H9 (cell line): ENCODE measurements at regions not wholly inside any gene's neighbourhood (a gene's known extent, or its start where the extent isn't known, plus 50 kb on each side); places are given as distances from the start of the nearest gene placed in this dataset.
"Not testable (repeated sequence)": the region's sequence is repeated elsewhere in the genome, so short reads cannot be mapped to it uniquely, and the experiment has no call there.

Source experiments
- DNase-seq: peaks from one replicate; pipeline ENCODE4 v3.0.0-alpha.2; 2017
- H2AFZ ChIP-seq: one replicate; pipeline ENCODE4 v1.6.1; 2013; ENCODE audit warnings: mild to moderate bottlenecking, low read length, control low read depth, moderate library complexity
- H2AK5ac ChIP-seq: 2 replicates; pipeline ENCODE4 v1.6.1; 2013; ENCODE audit warnings: low read length, control low read depth, mixed read lengths; ENCODE audit not compliant: insufficient read length
- H2BK120ac ChIP-seq: one replicate; pipeline ENCODE4 v1.6.1; 2013; ENCODE audit warnings: low read depth, mild to moderate bottlenecking, low read length, control low read depth, inconsistent platforms; ENCODE audit not compliant: poor library complexity, severe bottlenecking
- H2BK12ac ChIP-seq: 2 replicates; pipeline ENCODE4 v1.6.1; 2013; ENCODE audit warnings: low read length, control low read depth, mixed read lengths, low read depth; ENCODE audit not compliant: insufficient read length
- H2BK15ac ChIP-seq: 2 replicates; pipeline ENCODE4 v1.6.1; 2013; ENCODE audit warnings: low read depth, low read length, control low read depth
- H2BK20ac ChIP-seq: one replicate; pipeline ENCODE4 v1.6.1; 2013; ENCODE audit warnings: low read depth, mild to moderate bottlenecking, low read length, control low read depth, inconsistent platforms; ENCODE audit not compliant: poor library complexity, severe bottlenecking
- H2BK5ac ChIP-seq: 2 replicates; pipeline ENCODE4 v1.6.1; 2013; ENCODE audit warnings: low read length, control low read depth, mixed read lengths; ENCODE audit not compliant: insufficient read length
- H3K14ac ChIP-seq: 2 replicates; pipeline ENCODE4 v1.6.1; 2013; ENCODE audit warnings: low read length, control low read depth; ENCODE audit not compliant: insufficient read depth
- H3K18ac ChIP-seq: 2 replicates; pipeline ENCODE4 v1.6.1; 2013; ENCODE audit warnings: low read depth, mild to moderate bottlenecking, mixed read lengths, low read length, control low read depth; ENCODE audit not compliant: insufficient read length
- H3K23ac ChIP-seq: 2 replicates; pipeline ENCODE4 v1.6.1; 2013; ENCODE audit warnings: low read length, control low read depth, mixed read lengths, low read depth; ENCODE audit not compliant: insufficient read length
- H3K23me2 ChIP-seq: 2 replicates; pipeline ENCODE4 v1.6.1; 2013; ENCODE audit warnings: low read depth, mild to moderate bottlenecking, mixed read lengths, low read length, control low read depth; ENCODE audit not compliant: insufficient read length, poor library complexity, severe bottlenecking
- H3K27ac ChIP-seq: 2 replicates; pipeline ENCODE4 v1.5.1; 2013; ENCODE audit warnings: low read length, control low read depth, mixed read lengths, low read depth; ENCODE audit not compliant: insufficient read length
- H3K27me3 ChIP-seq: 2 replicates; pipeline ENCODE4 v1.6.1; 2013; ENCODE audit warnings: low read length, control low read depth, inconsistent platforms; ENCODE audit not compliant: insufficient read depth
- H3K4ac ChIP-seq: 2 replicates; pipeline ENCODE4 v1.6.1; 2013; ENCODE audit warnings: low read depth, mild to moderate bottlenecking, control low read depth, inconsistent platforms, low read length, moderate library complexity
- H3K4me1 ChIP-seq: 2 replicates; pipeline ENCODE4 v1.6.1; 2013; ENCODE audit warnings: low read length, control low read depth, inconsistent platforms; ENCODE audit not compliant: insufficient read depth
- H3K4me2 ChIP-seq: 2 replicates; pipeline ENCODE4 v1.6.1; 2013; ENCODE audit warnings: low read length, control low read depth, mixed read lengths; ENCODE audit not compliant: insufficient read length, insufficient read depth
- H3K56ac ChIP-seq: 2 replicates; pipeline ENCODE4 v1.6.1; 2013; ENCODE audit warnings: low read depth, mild to moderate bottlenecking, mixed read lengths, low read length, control low read depth; ENCODE audit not compliant: insufficient read length
- H3K79me1 ChIP-seq: 2 replicates; pipeline ENCODE4 v1.6.1; 2013; ENCODE audit warnings: low read depth, mild to moderate bottlenecking, moderate library complexity, low read length, control low read depth, inconsistent platforms; ENCODE audit not compliant: insufficient read depth, poor library complexity, severe bottlenecking
- H3K79me2 ChIP-seq: 2 replicates; pipeline ENCODE4 v1.6.1; 2013; ENCODE audit warnings: low read length, control low read depth, inconsistent platforms; ENCODE audit not compliant: insufficient read depth
- H3K9ac ChIP-seq: 2 replicates; pipeline ENCODE4 v1.6.1; 2013; ENCODE audit warnings: low read length, control low read depth, mixed read lengths; ENCODE audit not compliant: insufficient read length; ENCODE audit errors: extremely low read depth
- H3K9me3 ChIP-seq: one replicate; pipeline ENCODE4 v1.6.1; 2013; ENCODE audit warnings: low read depth, low read length, inconsistent platforms; ENCODE audit not compliant: control insufficient read depth
- H3T11ph ChIP-seq: one replicate; pipeline ENCODE4 v1.6.1; 2013; ENCODE audit warnings: mild to moderate bottlenecking, low read length, control low read depth, inconsistent platforms
- H4K20me1 ChIP-seq: one replicate; pipeline ENCODE4 v1.6.1; 2013; ENCODE audit not compliant: control insufficient read depth, insufficient read length, insufficient read depth
- H4K5ac ChIP-seq: 2 replicates; pipeline ENCODE4 v1.6.1; 2013; ENCODE audit warnings: low read depth, mild to moderate bottlenecking, mixed read lengths, low read length, control low read depth; ENCODE audit not compliant: insufficient read length
- H4K8ac ChIP-seq: replicated peaks from 2 replicates; pipeline ENCODE4 v1.6.1; 2013; ENCODE audit warnings: low read length, control low read depth, mixed read lengths, low read depth; ENCODE audit not compliant: insufficient read length
- H4K91ac ChIP-seq: 2 replicates; pipeline ENCODE4 v1.6.1; 2013; ENCODE audit warnings: low read depth, mild to moderate bottlenecking, moderate library complexity, mixed read lengths, low read length, control low read depth; ENCODE audit not compliant: insufficient read length
- H3K27ac Mint-ChIP-seq, 3 experiments: 2 replicates in 2 of 3; 3 replicates in 1 of 3; pipeline ENCODE4 v1.8.0; 2020 to 2021; ENCODE audit warnings: mixed read lengths in 3 of 3, mild to moderate bottlenecking in 1 of 3, moderate library complexity in 1 of 3
- H3K27me3 Mint-ChIP-seq: 2 replicates; pipeline ENCODE4 v1.8.0; 2021; ENCODE audit warnings: low read depth, mild to moderate bottlenecking, moderate library complexity, mixed read lengths
- H3K36me3 Mint-ChIP-seq, 3 experiments: 2 replicates in 2 of 3; 3 replicates in 1 of 3; pipeline ENCODE4 v1.8.0; 2020 to 2021; ENCODE audit warnings: low read depth in 3 of 3, mixed read lengths in 3 of 3; ENCODE audit not compliant: insufficient read depth in 1 of 3
- H3K4me1 Mint-ChIP-seq, 2 experiments: 2 replicates each; pipeline ENCODE4 v1.8.0; 2020; ENCODE audit warnings: mixed read lengths in 2 of 2
- H3K4me3 Mint-ChIP-seq, 2 experiments: 2 replicates in 1 of 2; 3 replicates in 1 of 2; pipeline ENCODE4 v1.8.0; 2020 to 2021; ENCODE audit warnings: mild to moderate bottlenecking in 2 of 2, mixed read lengths in 2 of 2, moderate library complexity in 1 of 2
- H3K9me3 Mint-ChIP-seq, 2 experiments: 2 replicates in 1 of 2; 3 replicates in 1 of 2; pipeline ENCODE4 v1.8.0; 2020; ENCODE audit warnings: mild to moderate bottlenecking in 2 of 2, mixed read lengths in 2 of 2, moderate library complexity in 1 of 2
- WGBS: extraction: QIAGEN DNeasy Blood & Tissue Kit; methylation state at CpG from one replicate; pipeline ENCODE4 v1.1.7; 2013; ENCODE audit warnings: missing lambda C conversion rate, low lambda C conversion rate, mixed read lengths; ENCODE audit not compliant: insufficient read length; ENCODE audit errors: extremely low coverage; 5-methylcytosine and 5-hydroxymethylcytosine counted together
- TF ChIP-seq, protein P1 (sequence below): fragments of 200-600 bp; sonication (generic); conservative IDR thresholded peaks from 3 replicates; pipeline ENCODE4 v1.8.0; 2021; ENCODE audit warnings: antibody characterized with exemption, mild to moderate bottlenecking

DNA sequence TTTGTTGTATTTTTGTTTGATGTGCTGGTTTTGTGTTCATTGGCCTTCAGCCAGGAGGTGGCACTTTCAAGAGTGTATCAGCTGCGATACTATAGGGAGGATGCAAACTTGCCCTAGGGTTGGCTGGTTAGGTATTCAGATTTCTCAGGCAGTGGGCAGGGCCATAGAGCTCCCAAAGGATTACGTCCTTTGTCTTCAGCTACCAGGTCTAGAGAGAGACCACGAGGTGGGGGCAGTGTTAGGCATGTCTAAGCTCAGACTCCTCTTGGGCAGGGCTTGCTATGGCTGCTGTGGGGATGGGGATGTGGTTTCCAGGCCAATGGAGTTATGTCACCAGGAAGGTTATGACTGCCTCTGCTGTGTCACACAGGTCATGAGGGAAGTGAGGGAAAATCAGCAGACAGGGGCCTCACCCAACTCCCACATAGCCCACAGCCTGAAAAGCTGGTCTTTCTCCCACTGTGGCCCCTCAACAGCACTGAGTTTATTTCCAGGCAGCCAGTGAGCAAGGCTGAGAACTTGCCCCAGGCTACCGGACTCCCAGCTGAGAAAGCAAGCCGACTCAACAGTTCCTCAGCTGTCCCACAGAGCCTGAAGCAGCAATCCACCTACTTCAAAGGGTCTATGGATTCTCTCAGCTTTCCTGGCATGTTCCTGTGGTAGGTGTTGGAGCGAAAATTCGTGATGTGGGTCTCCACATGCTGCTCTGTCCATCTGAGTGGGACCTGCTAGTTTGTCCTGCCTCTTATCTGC is 227.4 kb upstream of the COBL start:
- TF ChIP-seq, protein P1, sequence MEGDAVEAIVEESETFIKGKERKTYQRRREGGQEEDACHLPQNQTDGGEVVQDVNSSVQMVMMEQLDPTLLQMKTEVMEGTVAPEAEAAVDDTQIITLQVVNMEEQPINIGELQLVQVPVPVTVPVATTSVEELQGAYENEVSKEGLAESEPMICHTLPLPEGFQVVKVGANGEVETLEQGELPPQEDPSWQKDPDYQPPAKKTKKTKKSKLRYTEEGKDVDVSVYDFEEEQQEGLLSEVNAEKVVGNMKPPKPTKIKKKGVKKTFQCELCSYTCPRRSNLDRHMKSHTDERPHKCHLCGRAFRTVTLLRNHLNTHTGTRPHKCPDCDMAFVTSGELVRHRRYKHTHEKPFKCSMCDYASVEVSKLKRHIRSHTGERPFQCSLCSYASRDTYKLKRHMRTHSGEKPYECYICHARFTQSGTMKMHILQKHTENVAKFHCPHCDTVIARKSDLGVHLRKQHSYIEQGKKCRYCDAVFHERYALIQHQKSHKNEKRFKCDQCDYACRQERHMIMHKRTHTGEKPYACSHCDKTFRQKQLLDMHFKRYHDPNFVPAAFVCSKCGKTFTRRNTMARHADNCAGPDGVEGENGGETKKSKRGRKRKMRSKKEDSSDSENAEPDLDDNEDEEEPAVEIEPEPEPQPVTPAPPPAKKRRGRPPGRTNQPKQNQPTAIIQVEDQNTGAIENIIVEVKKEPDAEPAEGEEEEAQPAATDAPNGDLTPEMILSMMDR, result no peak
- Histone ChIP-seq H4K8ac (no peak overlapping the region), H2BK120ac (no peak overlapping the region), H3K23me2 (peaks cover 2% of the 10 kb centered on the region), H4K20me1 (no peaks in the 10 kb centered on the region), H2AK5ac (no peak overlapping the region), H3K4ac (no peak overlapping the region), H3K27me3 (no peaks in the 10 kb centered on the region), H3K27ac (no peak overlapping the region), H2BK20ac (no peak overlapping the region), H3K79me1 (no peaks in the 10 kb centered on the region), H4K5ac (no peak overlapping the region), H2BK15ac (no peak overlapping the region), H4K91ac (no peak overlapping the region), H3T11ph (no peak overlapping the region), H3K79me2 (no peaks in the 10 kb centered on the region), H3K18ac (no peak overlapping the region), H2BK5ac (no peak overlapping the region), H3K9ac (no peak overlapping the region), H3K56ac (no peak overlapping the region), H2AFZ (no peak overlapping the region), H3K14ac (no peak overlapping the region; the same call in 1 of the 2 replicates), H3K4me2 (no peak overlapping the region), H3K23ac (no peak overlapping the region), H3K9me3 (no peaks in the 10 kb centered on the region), H3K4me1 (no peaks in the 10 kb centered on the region), H2BK12ac (no peak overlapping the region)
- Mint-ChIP-seq H3K27ac (peak overlapping the region in 1 of 3 experiments; percentile 14; a peak in 1 of 7 replicates), H3K9me3 (peaks cover 4% of the 10 kb centered on the region in 2 experiments; a peak in 3 of 5 replicates), H3K4me3 (no peak overlapping the region), H3K4me1 (peaks cover 7 to 12% of the 10 kb centered on the region in 2 experiments), H3K27me3 (no peaks in the 10 kb centered on the region), H3K36me3 (peaks cover 0 to 4% (median 0%) of the 10 kb centered on the region in 3 experiments; a peak in 3 of 7 replicates)
- DNase-seq, result no peak
- WGBS, result no CpG with 5 or more reads among the region's 7 CpGs

DNA sequence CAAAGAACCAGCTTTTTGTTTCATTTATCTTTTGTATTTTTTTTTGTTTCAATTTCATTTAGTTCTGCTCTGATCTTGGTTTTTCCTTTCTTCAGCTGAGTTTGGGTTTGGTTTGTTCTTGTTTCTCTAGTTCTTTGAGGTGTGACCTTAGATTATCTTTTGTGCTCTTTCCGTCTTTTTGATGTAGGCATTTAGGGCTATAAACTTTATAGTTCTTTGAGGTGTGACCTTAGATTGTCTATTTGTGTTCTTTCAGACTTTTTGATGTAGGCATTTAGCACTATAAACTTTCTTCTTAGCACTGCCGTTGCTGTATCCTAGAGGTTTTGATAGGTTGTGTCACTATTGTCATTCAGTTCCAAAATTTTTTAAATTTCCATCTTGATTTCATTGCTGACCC is 224.3 kb upstream of the COBL start:
- not testable (repeated sequence) for H3K23me2 ChIP-seq, H3K18ac ChIP-seq, H3K9me3 Mint-ChIP-seq, H3K27ac Mint-ChIP-seq, H3K27me3 Mint-ChIP-seq, H2BK20ac ChIP-seq, H3K14ac ChIP-seq, H3K4me3 Mint-ChIP-seq, H4K8ac ChIP-seq, H2BK120ac ChIP-seq, H3K4ac ChIP-seq, H2BK12ac ChIP-seq, H3K27me3 ChIP-seq, H3K56ac ChIP-seq, DNase-seq, H2AFZ ChIP-seq, H4K91ac ChIP-seq, H3K9ac ChIP-seq, H3K79me2 ChIP-seq, H2AK5ac ChIP-seq, H3T11ph ChIP-seq, H4K5ac ChIP-seq, H3K27ac ChIP-seq, H4K20me1 ChIP-seq, H2BK15ac ChIP-seq, H2BK5ac ChIP-seq, H3K9me3 ChIP-seq, H3K79me1 ChIP-seq, H3K23ac ChIP-seq, H3K4me2 ChIP-seq, H3K4me1 ChIP-seq
- Mint-ChIP-seq H3K36me3 (peaks cover 0 to 14% (median 1%) of the 10 kb centered on the region in 3 experiments; a peak in 5 of 7 replicates), H3K4me1 (peaks cover 7 to 12% of the 10 kb centered on the region in 2 experiments)
- whole genome bisulfite sequencing, result no CpG with 5 or more reads among the region's 2 CpGs
